GM18873 (cell line): ENCODE measurements at regions not wholly inside any gene's neighbourhood (a gene's known extent, or its start where the extent isn't known, plus 50 kb on each side); places are given as distances from the start of the nearest gene placed in this dataset.
"Not testable (repeated sequence)": the region's sequence is repeated elsewhere in the genome, so short reads cannot be mapped to it uniquely, and the experiment has no call there.

Source experiments
- ATAC-seq: cut with Tn5 transposase; IDR thresholded peaks from one replicate; pipeline ENCODE4 v1.9.1; 2021; ENCODE audit warnings: mild to moderate bottlenecking, moderate library complexity, moderate number of reproducible peaks; ENCODE audit not compliant: unreplicated experiment, low FRiP score

DNA sequence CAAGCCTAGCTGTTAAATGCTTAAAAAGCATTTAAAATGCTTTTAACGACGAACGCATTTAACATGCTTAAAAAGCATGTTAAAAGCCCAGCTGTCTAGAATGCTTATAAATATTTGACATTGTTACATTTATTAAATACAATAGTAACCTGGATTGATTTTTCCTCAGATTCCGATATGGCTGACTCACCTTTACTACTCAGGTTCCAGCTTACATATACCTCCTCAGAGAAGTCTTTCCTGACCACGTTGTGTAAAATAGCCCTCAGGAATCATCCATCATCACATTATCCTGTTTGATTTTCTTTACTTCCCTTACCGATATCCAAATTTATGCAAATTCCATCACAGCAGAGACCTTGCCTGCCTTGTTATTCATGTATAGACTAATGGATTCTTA, 51.4 kb downstream of the SLC41A2 start:
- no peak for ATAC-seq

DNA sequence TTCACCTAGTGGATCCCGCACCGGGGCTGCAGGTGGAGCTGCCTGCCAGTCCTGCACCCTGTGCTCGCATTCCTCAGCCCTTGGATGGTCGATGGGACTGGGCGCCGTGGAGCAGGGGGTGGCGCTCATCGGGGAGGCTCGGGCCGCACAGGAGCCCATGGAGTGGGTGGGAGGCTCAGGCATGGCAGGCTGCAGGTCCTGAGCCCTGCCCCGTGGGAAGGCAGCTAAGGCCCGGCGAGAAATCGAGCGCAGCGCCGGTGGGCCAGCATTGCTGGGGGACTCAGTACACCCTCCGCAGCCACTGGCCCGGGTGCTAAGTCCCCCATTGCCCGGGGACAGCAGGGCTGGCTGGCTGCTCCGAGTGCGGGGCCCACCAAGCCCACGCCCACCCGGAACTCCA, 52.6 kb downstream of the SLC41A2 start:
- ATAC-seq, result not testable (repeated sequence)

DNA sequence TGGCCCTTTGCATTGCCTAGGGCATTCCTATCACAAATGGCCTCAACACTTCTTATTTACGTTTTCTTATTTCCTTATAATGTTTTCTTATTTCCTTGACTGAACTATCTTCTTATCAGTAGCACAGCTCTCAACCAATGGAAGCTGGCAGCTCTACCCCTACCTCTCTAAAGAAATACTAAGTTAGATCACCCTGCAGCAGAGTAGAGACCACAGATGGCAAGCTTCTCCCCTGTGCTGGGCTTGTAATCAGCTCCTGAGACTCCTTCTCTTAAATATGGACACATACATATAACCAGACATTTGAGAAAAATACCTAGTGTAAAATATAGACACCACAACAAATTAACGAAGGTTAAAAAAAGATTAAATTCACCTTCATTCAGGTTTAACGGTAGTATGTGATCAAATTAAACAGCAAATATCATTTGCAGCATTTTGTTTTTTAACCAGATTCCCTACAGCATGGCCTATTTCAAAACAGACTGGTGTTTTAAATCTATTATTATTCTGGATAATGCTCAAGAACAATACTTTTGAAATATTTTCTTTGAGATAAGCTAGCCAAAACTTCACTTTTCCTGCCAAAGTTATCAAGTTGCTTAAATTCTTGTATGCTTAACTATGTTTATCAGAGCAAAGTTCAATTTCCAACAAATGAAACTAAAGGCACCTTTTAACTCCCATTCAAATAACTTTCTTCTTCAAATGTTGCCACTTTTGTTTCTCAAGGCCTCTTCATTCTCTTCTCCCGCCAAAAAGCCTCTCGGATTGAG, 54.3 kb downstream of the SLC41A2 start:
- no peak for ATAC-seq

DNA sequence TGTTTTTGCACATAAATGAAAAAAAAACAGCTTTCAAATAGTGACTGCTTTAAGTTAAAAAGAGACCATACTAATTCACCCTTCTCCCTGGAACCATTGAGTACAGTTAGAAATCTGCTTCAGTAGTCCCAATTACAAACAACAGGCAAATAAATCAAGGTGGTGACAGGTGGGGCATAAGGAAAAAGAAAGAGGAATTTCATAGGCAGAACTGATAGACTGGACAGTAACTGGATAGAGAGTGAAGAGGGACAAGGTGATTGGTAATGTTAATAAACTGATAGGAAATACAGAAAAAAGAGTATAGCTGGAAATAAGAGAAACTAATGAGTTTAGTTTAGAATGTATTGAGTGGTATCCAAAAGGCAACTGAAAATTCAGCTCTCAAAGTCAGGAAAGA, 56.0 kb downstream of the SLC41A2 start:
- no peak for ATAC-seq

DNA sequence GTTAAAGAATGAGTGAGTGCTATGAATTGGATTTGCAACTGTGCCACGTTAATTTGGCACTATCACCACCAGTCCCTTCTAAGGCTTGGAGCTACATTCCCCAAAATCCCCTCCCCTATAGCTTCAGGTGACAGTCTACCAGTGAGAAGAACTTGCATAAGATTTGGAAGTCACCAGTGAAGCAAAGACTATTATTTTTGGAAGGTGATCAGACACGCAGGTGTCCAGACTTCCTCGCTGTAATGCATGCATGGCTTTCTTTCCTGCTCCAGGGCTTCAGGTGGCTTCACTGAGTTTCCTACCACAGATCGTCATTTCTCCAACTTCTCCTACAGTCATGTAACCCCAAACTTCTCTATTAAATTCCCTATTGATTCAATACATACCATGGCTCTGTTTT, 61.4 kb downstream of the SLC41A2 start:
- ATAC-seq, result no peak

DNA sequence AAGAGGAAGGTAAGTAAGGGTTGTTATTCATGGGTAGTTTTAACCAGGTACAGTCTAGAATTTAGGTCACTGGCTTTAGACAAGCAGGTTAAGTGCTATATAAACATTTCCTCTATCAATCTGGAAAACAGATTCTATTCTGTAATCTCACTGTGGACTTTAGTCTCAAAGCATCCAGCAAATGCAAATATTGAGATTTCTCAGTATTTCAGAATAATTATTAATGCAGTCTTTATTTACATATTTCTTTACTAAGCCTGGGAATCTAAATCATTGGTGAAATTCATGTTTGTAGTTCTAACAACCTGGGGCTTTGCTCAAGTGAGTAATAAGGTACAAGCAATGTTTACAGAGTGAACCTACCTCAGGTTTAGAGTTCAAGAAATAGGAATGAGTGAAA, 61.9 kb downstream of the SLC41A2 start:
- no peak for ATAC-seq

DNA sequence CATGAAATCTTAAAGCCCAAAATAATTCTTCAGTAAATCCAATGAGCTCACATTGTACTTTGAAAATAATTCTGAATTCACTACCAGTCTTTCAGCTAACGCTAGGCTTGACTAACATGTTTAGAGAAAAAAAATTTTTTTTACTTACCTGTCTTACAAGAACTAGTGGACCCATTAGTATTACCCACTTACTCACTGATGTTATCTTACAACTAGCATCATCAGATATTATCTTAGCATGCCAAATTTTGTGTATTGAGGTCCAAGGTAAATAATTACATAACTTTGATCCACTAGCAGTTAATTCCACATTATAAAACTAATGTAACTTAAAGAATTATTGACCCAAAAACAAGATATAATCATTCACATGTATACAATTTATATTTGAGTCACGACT, 62.7 kb downstream of the SLC41A2 start:
- ATAC-seq, result no peak

DNA sequence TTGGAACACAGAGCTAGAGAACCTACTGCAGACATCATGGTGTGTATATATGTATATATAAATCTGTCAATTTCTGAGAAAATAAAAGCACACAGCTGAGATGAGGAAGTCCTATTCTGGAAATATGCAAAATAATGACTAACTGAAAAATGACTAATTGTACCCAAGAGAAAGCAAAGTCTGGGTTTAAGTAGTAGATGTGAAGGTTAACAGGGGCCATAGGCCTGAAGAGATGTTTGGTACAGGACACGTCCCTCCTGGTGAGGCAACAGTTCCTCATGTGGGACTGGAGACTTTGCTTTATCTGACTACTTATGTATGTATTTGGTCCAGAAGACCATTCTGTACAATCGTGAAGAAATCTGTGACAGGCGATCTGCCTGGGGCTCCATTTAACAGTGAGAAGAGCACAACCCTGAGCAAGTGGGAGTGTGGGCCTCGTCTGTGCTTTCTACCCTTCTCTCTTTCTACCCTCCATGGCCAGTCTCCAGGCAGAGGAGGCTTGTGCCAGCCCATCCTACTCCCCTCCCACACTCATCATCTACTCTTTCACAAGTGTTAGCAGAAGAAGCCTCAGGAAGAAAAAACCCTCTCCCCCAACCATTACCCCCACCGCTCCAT, 67.5 kb downstream of the SLC41A2 start:
- ATAC-seq, result no peak

DNA sequence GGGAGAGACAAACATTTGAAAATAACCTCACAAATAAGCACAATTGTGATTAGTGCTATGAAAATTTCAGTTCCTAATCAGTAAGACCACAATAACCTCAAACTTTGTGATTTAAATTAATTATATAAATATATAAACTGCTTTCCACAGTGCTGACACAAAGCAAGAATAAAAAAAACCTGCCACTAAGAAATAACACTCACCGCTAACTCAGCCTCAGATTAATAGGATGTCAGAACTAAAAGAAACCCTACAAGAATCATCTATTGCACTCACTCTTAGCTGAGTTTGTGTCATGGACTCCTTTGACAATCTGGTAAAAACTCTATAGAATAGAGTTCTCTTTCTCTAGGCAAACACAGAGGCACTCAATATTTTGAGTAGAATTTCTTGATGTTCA, 68.4 kb downstream of the SLC41A2 start:
- no peak for ATAC-seq

DNA sequence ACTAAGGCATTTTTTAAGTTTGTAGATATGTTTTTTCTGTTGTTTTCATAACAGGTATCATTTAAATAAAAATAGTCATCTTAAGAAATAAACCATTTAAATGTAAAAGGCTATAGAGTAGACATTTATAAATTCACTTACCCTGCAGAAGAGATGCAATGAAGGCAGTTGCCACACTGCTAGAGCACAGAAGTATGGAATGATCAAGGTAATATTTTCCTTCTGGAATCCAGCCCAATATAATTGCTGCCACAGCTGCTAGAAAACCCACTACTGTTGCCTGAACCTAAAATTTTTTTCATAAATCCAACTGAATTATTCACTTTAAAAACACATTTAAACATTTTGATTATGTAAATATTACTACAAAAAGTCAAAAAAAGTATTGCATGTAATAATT, 69.2 kb downstream of the SLC41A2 start:
- no peak for ATAC-seq

DNA sequence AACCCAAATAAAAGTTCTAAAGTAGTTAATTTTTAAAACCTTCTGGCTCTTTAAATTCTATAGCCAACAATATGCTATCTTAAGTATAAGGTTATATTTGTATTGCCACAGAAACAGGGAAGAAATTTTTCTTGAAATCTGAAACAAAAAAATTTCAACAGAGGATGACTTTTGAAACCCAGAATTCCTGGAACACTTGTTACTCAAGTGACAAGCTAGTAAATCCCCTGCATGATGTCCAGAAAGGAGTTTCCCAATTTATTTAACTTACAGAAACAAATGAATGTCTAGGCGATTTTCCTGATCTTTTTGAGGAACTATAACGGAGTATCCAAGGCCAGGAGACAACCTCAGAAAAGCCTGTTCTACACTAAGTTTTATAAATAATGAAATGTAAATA, 69.6 kb downstream of the SLC41A2 start:
- no peak for ATAC-seq

DNA sequence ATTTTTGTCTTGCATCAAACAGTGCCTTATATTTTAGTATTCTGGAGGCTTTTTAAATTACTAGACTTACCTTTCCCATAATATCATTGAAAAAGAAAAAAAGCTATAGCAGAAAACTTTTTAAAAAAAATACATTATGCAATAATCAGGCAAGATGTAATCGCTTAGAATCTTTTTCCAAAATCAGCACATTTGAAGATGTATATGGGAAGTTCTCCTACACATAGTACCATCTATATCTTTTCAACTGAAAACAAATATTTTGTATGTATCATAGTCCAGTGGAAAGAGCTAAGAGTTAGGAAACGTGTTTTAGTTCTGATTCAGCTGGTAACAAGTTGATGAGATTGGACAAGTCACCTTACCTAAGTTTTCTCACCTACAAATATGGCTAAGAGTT, 70.6 kb downstream of the SLC41A2 start:
- ATAC-seq, result no peak

DNA sequence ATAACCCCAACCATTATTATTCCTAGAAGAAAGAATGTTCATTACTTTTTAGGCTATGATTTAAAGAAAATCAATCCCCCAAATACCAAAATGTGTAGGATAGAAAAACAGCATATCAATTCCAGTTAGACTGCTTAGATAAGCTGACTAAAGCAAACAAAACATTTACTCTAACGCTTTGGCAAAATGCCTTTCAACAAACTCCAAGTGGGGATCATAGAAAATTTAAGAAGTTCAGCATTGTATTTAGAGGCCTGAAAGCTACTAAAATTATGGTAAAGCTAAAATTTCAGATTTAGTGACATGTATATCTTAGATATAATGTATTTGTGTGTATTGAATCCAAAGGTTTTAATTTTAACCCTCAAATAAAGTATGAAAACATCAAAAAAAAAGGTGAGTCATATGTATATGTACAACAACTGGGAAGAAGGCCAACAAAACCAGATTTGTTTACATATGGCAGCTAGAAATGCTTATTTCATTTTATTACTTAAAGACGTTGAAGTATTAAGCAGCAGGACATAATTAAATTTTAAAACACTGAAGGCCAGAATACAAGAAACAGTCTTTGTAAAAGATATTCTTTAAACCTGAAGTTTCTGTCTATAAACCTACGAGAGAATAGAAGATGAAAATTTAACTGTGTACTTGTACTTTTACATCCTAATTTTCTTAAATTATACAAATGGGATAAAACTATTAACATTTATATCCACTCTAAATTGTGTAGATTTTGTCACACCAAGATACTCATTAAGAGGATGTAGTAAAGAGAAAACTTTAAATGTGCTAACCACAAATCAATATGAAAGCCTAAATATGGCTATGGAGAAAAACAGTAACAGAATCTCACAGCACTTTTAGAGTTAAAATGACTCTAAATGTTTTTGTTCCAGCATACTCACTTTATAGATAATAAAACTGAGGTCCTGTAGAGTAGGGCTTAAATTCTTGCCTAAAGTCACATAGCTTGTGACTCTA, 71.4 kb downstream of the SLC41A2 start:
- no peak for ATAC-seq

DNA sequence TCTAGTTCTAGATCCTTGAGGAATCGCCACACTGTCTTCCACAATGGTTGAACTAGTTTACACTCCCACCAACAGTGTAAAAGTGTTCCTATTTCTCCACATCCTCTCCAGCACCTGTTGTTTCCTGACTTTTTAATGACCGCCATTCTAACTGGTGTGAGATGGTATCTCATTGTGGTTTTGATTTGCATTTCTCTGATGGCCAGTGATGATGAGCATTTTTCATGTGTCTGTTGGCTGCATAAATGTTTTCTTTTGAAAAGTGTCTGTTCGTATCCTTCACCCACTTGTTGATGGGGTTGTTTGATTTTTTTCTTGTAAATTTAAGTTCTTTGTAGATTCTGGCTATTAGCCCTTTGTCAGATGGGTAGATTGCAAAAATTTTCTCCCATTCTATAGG, 79.2 kb downstream of the SLC41A2 start:
- ATAC-seq, result not testable (repeated sequence)

DNA sequence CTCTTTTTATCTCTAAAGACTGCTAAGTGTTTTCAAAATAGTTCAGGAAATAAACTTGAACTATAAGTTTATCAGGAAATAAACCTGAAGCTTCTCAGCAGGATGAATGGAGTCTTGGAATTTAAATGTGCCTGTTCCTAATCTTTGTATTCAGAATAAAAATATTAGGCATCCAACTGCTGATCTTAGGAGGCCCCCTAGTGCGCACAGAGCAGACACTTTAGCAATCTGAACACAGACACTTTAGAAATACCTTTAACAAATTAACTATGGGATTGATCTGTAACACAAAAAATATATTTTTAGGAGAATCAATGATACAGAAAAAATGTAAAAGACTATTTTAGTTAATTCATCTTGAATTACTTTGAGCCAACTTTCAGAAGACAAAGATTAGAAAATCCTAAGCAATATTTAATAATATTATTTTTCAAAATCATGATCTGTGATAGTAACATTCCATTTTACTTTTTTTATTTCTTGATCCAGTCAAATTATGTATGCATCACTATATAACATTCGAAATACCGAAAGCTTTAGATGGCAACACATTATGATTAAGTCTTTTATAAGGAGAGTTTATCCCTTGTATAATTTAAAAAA, 80.9 kb downstream of the SLC41A2 start:
- no peak for ATAC-seq

DNA sequence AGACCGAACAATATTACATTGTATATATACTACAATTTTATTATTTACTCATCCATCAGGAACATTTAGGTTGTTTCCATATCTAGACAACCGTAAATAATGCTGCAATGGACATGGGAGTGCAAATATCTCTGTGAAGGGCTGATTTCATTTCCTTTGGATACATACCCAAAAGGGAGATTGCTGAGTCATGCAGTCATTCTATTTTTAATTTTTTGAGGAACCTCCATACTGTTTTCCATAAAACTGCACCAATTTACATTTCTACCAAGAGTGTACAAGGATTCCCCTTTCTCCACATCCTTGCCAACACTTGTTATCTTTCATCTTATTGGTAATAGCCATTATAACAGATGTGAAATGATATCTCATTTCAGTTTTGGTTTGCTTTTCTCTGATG, 84.7 kb downstream of the SLC41A2 start:
- no peak for ATAC-seq

DNA sequence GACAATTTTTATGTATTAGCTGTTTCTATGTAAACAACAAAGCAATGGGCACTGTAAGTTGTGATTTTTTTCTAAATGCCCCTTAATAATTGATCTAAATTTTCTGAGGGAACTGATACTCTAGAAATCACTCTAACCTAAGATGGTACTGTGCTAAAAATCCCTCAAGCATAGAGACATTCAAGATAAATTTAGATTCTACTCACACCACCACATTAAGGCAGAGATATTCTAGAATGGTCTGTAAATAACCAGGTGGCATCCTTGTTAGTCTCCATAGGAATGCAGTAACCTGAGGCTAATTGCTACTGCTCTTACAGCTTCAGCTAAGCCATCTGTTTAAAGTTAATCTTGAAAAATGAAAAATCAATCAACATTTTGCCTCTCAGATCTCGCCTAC, 87.3 kb downstream of the SLC41A2 start:
- ATAC-seq, result peak; percentile 46

DNA sequence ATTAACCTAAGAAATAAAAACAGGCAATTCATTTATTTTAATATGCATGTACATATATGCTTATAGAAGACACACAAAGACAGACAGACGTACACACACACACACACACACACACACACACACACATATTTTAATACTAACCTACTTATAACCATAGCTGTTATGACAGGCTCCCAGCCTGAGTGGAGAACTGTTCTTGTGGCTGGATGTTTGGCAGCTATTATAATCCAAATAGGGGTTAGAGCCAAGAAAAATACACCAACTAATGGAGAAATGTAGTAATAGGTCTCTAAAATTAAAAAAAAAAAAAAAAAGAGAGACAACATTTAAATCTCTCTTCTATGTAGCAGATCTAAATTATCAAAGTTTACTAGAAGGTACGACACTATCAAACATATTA, 91.8 kb downstream of the SLC41A2 start:
- no peak for ATAC-seq

DNA sequence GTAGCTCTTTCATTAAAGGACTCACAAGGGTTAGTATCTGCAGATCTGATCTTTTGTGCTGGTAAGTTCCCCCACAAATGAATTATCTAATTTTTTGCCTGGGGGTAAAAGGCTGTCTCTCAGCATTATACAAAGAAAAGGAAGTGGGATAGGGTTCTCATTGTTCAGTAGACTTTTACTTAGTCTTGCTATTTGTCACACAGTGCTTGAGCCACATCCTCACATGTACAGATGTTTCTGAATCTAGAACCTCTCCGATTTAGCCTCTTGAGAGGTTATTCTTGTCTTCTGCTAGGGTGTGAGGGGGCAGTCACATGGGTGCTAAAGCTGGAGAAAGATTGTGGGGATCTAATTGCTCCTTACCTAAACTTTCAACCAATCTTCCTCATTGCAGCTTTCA, 93.0 kb downstream of the SLC41A2 start:
- no peak for ATAC-seq

DNA sequence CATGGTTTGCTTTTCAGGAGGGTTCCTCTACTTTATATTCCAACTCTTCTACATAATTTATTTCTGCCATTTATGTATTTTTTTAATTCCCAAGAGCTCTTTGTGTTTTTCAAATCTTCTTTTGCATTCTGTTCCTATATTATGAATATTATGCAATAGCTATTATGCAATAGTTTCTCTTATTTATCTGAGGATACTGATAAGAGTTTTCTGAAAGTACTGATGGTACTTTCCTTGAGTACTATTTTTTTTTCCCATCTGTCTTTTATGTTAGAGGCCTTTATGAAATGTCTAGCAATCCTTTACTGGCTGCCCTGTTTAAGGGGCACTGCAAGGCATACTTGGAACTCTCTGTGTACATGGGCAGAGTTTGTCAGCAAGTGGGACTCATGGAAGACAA, 93.4 kb downstream of the SLC41A2 start:
- ATAC-seq, result no peak
